22Rv1 (cell line): ENCODE measurements at regions not wholly inside any gene's neighbourhood (a gene's known extent, or its start where the extent isn't known, plus 50 kb on each side); places are given as distances from the start of the nearest gene placed in this dataset.

ENCODE experiments used
- CTCF ChIP-seq: fragments of 450-650 bp; IDR thresholded peaks from 2 replicates; pipeline ENCODE4 v1.5.1; 2017; ENCODE audit warnings: mild to moderate bottlenecking
- ZFX ChIP-seq: fragments of 450-650 bp; IDR thresholded peaks from 2 replicates; pipeline ENCODE4 v1.6.1; 2017; ENCODE audit warnings: antibody characterized with exemption, borderline replicate concordance

GRCh38 chr4:180560896-180561295, 1682.3 kb upstream of the TENM3 start:
- TF ChIP-seq CTCF (no peak), ZFX (no peak)
